Karpas-422 (cell line): ENCODE measurements at regions not wholly inside any gene's neighbourhood (a gene's known extent, or its start where the extent isn't known, plus 50 kb on each side); places are given as distances from the start of the nearest gene placed in this dataset.

Experiments
- DNase-seq: peaks from one replicate; pipeline ENCODE4 v3.0.0-alpha.2; 2015
- H2AFZ ChIP-seq: fragments of 200-600 bp; sonication (generic); 2 replicates; pipeline ENCODE4 v1.6.1; 2014; ENCODE audit warnings: antibody characterized with exemption, low read length, mixed read lengths
- H3K27ac ChIP-seq: fragments of 200-600 bp; sonication (generic); 2 replicates; pipeline ENCODE4 v1.5.1; 2014; ENCODE audit warnings: mild to moderate bottlenecking, low read length, moderate library complexity
- H3K27me3 ChIP-seq: fragments of 200-600 bp; sonication (generic); 2 replicates; pipeline ENCODE4 v1.6.1; 2014; ENCODE audit warnings: low read length, mixed read lengths
- H3K36me3 ChIP-seq: fragments of 200-600 bp; sonication (generic); 2 replicates; pipeline ENCODE4 v1.6.1; 2014; ENCODE audit warnings: low read length, mixed read lengths; ENCODE audit not compliant: insufficient read depth
- H3K4me1 ChIP-seq: fragments of 200-600 bp; sonication (generic); 2 replicates; pipeline ENCODE4 v1.6.1; 2014; ENCODE audit warnings: mild to moderate bottlenecking, low read length, mixed read lengths
- H3K4me2 ChIP-seq: fragments of 200-600 bp; sonication (generic); 2 replicates; pipeline ENCODE4 v1.6.1; 2014; ENCODE audit warnings: low read length, low read depth, mild to moderate bottlenecking; ENCODE audit not compliant: poor library complexity, severe bottlenecking
- H3K4me3 ChIP-seq: fragments of 200-600 bp; sonication (generic); 2 replicates; pipeline ENCODE4 v1.5.1; 2014; ENCODE audit warnings: mild to moderate bottlenecking, antibody characterized with exemption, low read length, mixed read lengths
- H3K79me2 ChIP-seq: fragments of 200-600 bp; sonication (generic); 2 replicates; pipeline ENCODE4 v1.6.1; 2014; ENCODE audit warnings: mild to moderate bottlenecking, low read length, mixed read lengths
- H3K9ac ChIP-seq: fragments of 200-600 bp; sonication (generic); 2 replicates; pipeline ENCODE4 v1.6.0; 2014; ENCODE audit warnings: low read length
- H3K9me2 ChIP-seq: fragments of 200-600 bp; sonication (generic), shearing (Covaris generic); replicated peaks from 2 replicates; pipeline ENCODE4 v1.6.0; 2014; ENCODE audit warnings: mild to moderate bottlenecking, low read length, moderate library complexity; ENCODE audit not compliant: insufficient read depth
- H3K9me3 ChIP-seq: fragments of 300-700, 200-600 bp; sonication (generic); 2 replicates; pipeline ENCODE4 v1.6.1; 2014; ENCODE audit warnings: low read length, mixed read lengths
- H4K20me1 ChIP-seq: fragments of 200-600 bp; sonication (generic); 2 replicates; pipeline ENCODE4 v1.6.1; 2014; ENCODE audit warnings: mild to moderate bottlenecking, antibody characterized with exemption, low read length, low read depth; ENCODE audit not compliant: insufficient read depth

DNA sequence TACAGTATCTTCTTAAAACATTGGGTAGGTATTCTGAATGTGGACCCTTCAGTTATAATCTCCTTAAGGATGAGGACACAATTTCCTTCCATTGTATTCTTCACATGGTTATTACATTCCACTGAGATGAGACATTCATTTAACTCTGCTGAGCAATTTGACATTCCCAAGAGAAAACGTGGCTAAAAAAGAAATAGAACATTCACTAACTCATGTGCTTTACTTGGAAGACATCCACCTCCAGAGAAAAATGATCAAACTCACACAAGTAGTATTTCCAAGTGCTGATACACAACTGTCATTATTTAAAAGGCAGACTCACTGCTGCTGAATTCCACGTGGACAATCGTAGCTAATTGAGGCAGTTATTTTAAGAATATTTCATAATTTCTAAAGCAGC lies 227.9 kb upstream of the ANKRD50 start:
- Histone ChIP-seq H3K4me3 (no peak overlapping the region), H3K4me1 (no peaks in the 10 kb centered on the region), H3K27me3 (no peaks in the 10 kb centered on the region), H4K20me1 (no peaks in the 10 kb centered on the region), H3K79me2 (no peaks in the 10 kb centered on the region), H3K27ac (no peak overlapping the region), H3K9me2 (no peaks in the 10 kb centered on the region), H3K9me3 (peaks cover 11% of the 10 kb centered on the region), H3K36me3 (no peaks in the 10 kb centered on the region), H3K9ac (no peak overlapping the region), H2AFZ (0 out of 2 replicates have a peak overlapping the region, but pooled peaks have one; percentile 31), H3K4me2 (no peak overlapping the region)
- no peak for DNase-seq

DNA sequence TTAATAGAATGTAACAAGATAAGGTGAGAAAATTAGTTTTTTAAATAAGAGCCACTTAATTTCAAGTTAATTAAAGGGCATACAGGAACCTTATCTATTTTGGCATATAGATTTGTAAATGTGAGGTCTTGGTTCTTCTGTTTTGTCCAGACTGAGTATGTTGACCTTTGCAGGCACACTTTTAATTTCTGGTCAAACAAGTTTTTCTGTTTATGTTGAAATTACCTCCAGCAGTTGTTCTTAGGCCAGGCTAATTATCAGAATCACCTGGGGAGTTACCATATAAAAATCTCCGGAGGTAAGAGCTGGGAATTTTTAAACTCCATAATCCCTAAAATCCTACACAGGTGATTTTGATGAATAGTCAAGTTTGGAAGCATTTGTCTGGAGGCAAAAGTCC lies 227.4 kb upstream of the ANKRD50 start:
- no peak for DNase-seq
- H3K9ac ChIP-seq: no peak overlapping the region
- H3K9me2 ChIP-seq: no peaks in the 10 kb centered on the region

DNA sequence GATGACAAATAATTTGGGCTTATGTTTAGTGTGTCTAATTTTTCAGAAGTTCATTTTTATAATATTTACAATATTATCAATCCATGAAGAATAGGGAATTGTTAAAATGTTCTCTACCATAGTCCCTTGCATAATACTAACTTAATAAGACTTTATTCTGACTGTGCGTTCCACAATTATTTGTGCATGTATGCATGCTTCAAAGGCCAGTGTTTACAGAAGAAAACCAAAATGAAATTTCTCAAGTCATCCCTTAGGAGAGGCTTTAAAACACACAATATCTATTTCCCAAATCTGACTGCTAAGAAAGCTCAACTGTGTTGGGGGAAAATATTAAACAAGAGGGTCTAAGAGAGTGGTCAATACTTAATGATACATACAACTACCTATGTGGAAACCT lies 226.3 kb upstream of the ANKRD50 start:
- Histone ChIP-seq H3K27me3 (no peaks in the 10 kb centered on the region), H2AFZ (no peak overlapping the region), H3K4me2 (no peak overlapping the region), H3K27ac (no peak overlapping the region), H3K9me3 (peaks cover 11% of the 10 kb centered on the region), H4K20me1 (no peaks in the 10 kb centered on the region), H3K4me3 (no peak overlapping the region), H3K9ac (no peak overlapping the region), H3K79me2 (no peaks in the 10 kb centered on the region), H3K9me2 (no peaks in the 10 kb centered on the region), H3K36me3 (no peaks in the 10 kb centered on the region), H3K4me1 (no peaks in the 10 kb centered on the region)
- no peak for DNase-seq

More for the DNA sequence above, 227.4 kb upstream of the ANKRD50 start:
- Histone ChIP-seq H3K27ac (no peak overlapping the region), H3K27me3 (no peaks in the 10 kb centered on the region), H2AFZ (no peak overlapping the region), H3K4me2 (no peak overlapping the region), H3K4me3 (no peak overlapping the region), H3K9me3 (peaks cover 11% of the 10 kb centered on the region), H4K20me1 (no peaks in the 10 kb centered on the region), H3K36me3 (no peaks in the 10 kb centered on the region), H3K4me1 (no peaks in the 10 kb centered on the region), H3K79me2 (no peaks in the 10 kb centered on the region)

DNA sequence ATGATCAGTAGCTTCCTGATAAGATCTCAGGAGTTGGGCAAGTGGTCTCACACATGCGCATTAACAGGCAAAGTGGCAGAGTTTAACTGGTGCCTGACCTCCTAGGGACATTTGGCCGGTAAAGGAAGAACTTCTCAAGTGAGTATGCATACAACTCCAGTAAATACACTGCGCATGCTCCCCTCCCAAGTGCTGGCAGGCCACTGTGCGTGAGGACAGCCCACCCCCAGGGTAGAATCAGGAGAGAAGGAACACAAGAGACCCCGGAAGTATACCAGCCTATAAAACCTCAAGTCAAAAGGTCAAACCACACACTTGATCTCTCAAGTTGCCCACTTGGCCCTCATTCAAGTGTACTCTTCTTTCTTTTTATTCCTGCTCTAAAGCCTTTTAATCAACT lies 225.5 kb upstream of the ANKRD50 start:
- Histone ChIP-seq H3K27me3 (no peaks in the 10 kb centered on the region), H3K9ac (no peak overlapping the region), H2AFZ (no peak overlapping the region), H3K36me3 (no peaks in the 10 kb centered on the region), H3K4me2 (no peak overlapping the region), H3K9me2 (no peaks in the 10 kb centered on the region), H3K9me3 (peaks cover 11% of the 10 kb centered on the region), H3K79me2 (no peaks in the 10 kb centered on the region), H3K4me3 (no peak overlapping the region), H4K20me1 (no peaks in the 10 kb centered on the region), H3K4me1 (no peaks in the 10 kb centered on the region), H3K27ac (no peak overlapping the region)
- DNase-seq: no peak

DNA sequence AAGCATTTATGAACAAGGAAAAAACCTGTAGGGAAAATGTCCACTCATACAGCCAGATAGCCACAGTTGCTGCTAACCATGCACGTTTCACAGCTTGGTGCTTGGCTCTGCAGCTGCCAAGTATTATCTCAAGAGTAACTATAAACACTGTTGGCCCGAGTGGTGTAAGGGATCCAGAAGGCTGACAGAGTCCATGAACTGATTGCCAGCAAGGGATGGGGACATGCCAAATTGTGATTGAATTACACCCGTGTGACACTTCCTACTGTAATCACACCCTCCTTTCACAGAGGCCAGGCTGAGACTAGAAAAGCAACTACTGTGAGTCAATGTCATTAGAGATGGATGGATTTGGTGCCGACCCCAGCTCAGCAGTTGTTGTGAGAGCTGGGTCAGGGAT lies 223.9 kb upstream of the ANKRD50 start:
- Histone ChIP-seq H4K20me1 (no peaks in the 10 kb centered on the region), H3K4me2 (no peak overlapping the region), H3K79me2 (no peaks in the 10 kb centered on the region), H3K27ac (no peak overlapping the region), H3K27me3 (no peaks in the 10 kb centered on the region), H2AFZ (no peak overlapping the region), H3K4me1 (no peaks in the 10 kb centered on the region), H3K9me2 (no peaks in the 10 kb centered on the region), H3K4me3 (no peak overlapping the region), H3K9me3 (peaks cover 4% of the 10 kb centered on the region; the same call in 1 of the 2 replicates), H3K36me3 (no peaks in the 10 kb centered on the region), H3K9ac (no peak overlapping the region)
- DNase-seq: no peak

DNA sequence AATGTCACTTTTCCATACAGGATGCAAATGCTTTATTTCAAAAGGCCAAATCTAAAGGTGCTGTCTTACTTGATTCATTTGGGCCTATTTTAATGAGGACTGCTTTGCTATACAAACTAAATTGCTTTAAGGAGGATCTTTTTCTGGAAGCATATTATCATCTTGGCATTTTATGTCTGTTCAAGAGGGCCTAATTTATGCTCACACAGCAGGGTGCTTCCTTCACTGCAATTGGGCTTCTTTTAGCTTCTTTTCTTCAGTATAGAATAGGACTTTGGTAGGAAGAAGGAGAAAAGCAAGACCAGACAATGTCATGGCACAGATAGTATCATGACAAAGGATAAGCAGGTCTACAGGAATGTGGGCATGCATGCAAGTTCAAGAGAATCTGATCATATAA lies 222.4 kb upstream of the ANKRD50 start:
- DNase-seq: no peak
- Histone ChIP-seq H3K9me3 (peaks cover 4% of the 10 kb centered on the region), H2AFZ (no peak overlapping the region), H3K4me3 (no peak overlapping the region), H3K9me2 (no peaks in the 10 kb centered on the region), H3K4me2 (no peak overlapping the region), H3K36me3 (no peaks in the 10 kb centered on the region), H3K4me1 (no peaks in the 10 kb centered on the region), H3K79me2 (no peaks in the 10 kb centered on the region), H3K27me3 (no peaks in the 10 kb centered on the region), H3K9ac (no peak overlapping the region), H4K20me1 (no peaks in the 10 kb centered on the region), H3K27ac (no peak overlapping the region)

DNA sequence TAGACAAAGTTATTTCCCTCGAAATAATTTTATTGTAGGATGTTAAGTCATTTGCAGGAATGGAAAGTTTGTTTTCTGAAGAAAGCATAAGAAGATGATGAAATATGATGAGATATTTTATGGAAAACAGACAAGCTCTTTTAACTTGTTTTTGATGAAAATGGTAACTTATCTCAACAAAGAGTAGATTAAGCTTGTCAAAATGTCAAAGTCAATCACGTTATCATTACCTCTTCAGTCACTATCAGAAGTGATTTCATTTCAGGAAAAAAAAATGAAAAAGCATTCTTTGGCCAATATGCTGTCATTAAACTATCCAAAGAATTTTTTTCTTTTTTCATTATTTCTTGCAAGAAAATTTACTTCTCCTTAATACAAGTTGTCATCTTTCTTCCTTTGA lies 221.0 kb upstream of the ANKRD50 start:
- Histone ChIP-seq H3K27ac (no peak overlapping the region), H3K4me3 (no peak overlapping the region), H3K9me2 (no peaks in the 10 kb centered on the region), H2AFZ (no peak overlapping the region), H3K4me1 (no peaks in the 10 kb centered on the region), H3K27me3 (no peaks in the 10 kb centered on the region), H3K4me2 (no peak overlapping the region), H3K9me3 (peaks cover 7% of the 10 kb centered on the region), H3K79me2 (no peaks in the 10 kb centered on the region), H3K9ac (no peak overlapping the region), H4K20me1 (no peaks in the 10 kb centered on the region), H3K36me3 (no peaks in the 10 kb centered on the region)
- DNase-seq: no peak

DNA sequence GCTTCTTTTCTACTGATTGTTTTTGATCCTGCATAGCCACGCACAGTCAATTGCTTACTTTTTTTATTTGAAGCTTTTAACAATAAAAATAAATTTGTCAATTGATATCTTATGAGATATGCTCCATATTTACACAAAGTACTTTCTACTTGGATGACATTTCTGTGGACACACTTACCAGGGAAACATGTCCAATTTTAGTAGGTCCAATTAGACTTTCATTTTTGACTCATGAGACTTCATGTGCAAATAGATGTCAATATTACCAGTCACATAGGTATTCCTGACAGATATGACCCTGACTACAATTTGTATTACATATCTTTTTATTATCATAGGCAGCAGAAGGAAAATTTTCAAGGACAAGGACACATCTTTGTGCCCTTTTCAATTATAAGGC lies 219.9 kb upstream of the ANKRD50 start:
- Histone ChIP-seq H3K9ac (no peak overlapping the region), H3K4me2 (no peak overlapping the region), H2AFZ (no peak overlapping the region), H3K79me2 (no peaks in the 10 kb centered on the region), H3K9me3 (peaks cover 7% of the 10 kb centered on the region), H3K27ac (no peak overlapping the region), H3K9me2 (no peaks in the 10 kb centered on the region), H3K4me1 (no peaks in the 10 kb centered on the region), H3K4me3 (no peak overlapping the region), H3K36me3 (no peaks in the 10 kb centered on the region), H4K20me1 (no peaks in the 10 kb centered on the region), H3K27me3 (no peaks in the 10 kb centered on the region)
- no peak for DNase-seq

DNA sequence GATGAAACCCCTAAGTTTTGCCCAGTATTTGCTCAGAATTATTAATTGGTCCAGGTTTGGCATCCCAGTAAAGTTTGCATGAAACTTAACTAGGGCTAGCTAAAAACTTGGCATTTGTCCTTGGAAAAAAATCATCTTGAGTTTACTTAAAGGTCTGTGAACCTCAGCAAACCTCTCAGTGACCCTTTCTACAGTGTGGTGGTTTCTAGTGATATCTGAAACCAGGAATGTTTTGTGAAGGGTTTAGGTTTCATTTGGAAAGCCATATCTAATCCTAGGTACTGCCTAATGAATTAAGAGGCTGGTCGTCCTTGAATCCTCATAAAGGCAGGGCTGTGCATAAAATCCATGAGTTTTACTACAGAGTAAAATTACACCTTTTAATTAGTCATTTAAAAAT lies 218.5 kb upstream of the ANKRD50 start:
- Histone ChIP-seq H2AFZ (no peak overlapping the region), H3K36me3 (no peaks in the 10 kb centered on the region), H3K79me2 (no peaks in the 10 kb centered on the region), H3K4me1 (no peaks in the 10 kb centered on the region), H3K9me3 (peaks cover 2% of the 10 kb centered on the region), H4K20me1 (no peaks in the 10 kb centered on the region), H3K4me3 (no peak overlapping the region), H3K9ac (no peak overlapping the region), H3K27me3 (no peaks in the 10 kb centered on the region), H3K9me2 (no peaks in the 10 kb centered on the region), H3K4me2 (no peak overlapping the region), H3K27ac (no peak overlapping the region)
- no peak for DNase-seq
